Upper lobe of left lung (tissue), 6 donors: ENCODE measurements at regions not wholly inside any gene's neighbourhood (a gene's known extent, or its start where the extent isn't known, plus 50 kb on each side); places are given as distances from the start of the nearest gene placed in this dataset.

Experiments
- ATAC-seq, 2 donors: fragments of 200-7000 bp; cut with Tn5 transposase; one replicate each; pipeline ENCODE4 v1.9.1; 2022; ENCODE audit warnings: mild to moderate bottlenecking in 2 of 2, moderate library complexity in 2 of 2; ENCODE audit not compliant: low FRiP score in 2 of 2
- DNase-seq, 2 donors: peaks; one replicate each; pipeline ENCODE4 v3.0.0-alpha.2; 2019 to 2020
- H3K27ac ChIP-seq, 4 donors: fragments of 200-600 bp; sonication (generic); one replicate each; pipeline ENCODE4 v1.5.1; 2016 to 2019
- H3K27me3 ChIP-seq, 4 donors: fragments of 200-600 bp; sonication (generic); one replicate each; pipeline ENCODE4 v1.5.1; 2017 to 2019
- H3K36me3 ChIP-seq, 4 donors: fragments of 200-600 bp; sonication (generic); one replicate each; pipeline ENCODE4 v1.5.1; 2016 to 2019
- H3K4me1 ChIP-seq, 4 donors: fragments of 200-600 bp; sonication (generic); one replicate each; pipeline ENCODE4 v1.5.1; 2018 to 2019
- H3K4me3 ChIP-seq, 4 donors: fragments of 200-600 bp; sonication (generic); one replicate each; pipeline ENCODE4 v1.5.1; 2017 to 2019; ENCODE audit warnings: mild to moderate bottlenecking in 2 of 4, moderate library complexity in 1 of 4
- H3K9me3 ChIP-seq, 4 donors: fragments of 200-600 bp; sonication (generic); one replicate each; pipeline ENCODE4 v1.5.1; 2018 to 2019
- CTCF ChIP-seq, 6 experiments: fragments of 450-650 bp in 4 of 6; fragments of 200-600 bp in 2 of 6; sonication (generic) in 2 of 6; IDR thresholded peaks; one replicate each; pipeline ENCODE4 v1.5.1; 2016 to 2019; ENCODE audit warnings: antibody characterized with exemption in 6 of 6
- EP300 ChIP-seq, 4 donors: sonication (generic); formaldehyde crosslinking; IDR thresholded peaks; one replicate each; pipeline ENCODE4 v1.5.1; 2017; ENCODE audit warnings: antibody characterized with exemption in 4 of 4, control low read depth in 2 of 4
- POLR2A ChIP-seq, 4 donors: fragments of 450-650 bp; IDR thresholded peaks; one replicate each; pipeline ENCODE4 v1.5.1; 2016 to 2017; ENCODE audit warnings: antibody characterized with exemption in 4 of 4, mild to moderate bottlenecking in 2 of 4
- POLR2AphosphoS5 ChIP-seq, 2 donors: sonication (generic); formaldehyde crosslinking; IDR thresholded peaks; one replicate each; pipeline ENCODE4 v1.5.1; 2017; ENCODE audit warnings: antibody characterized with exemption in 2 of 2
- WGBS, 2 donors: methylation state at CpG; one replicate each; pipeline ENCODE4 v1.1.5; 2017 to 2018; 5-methylcytosine and 5-hydroxymethylcytosine counted together
- donor health status: DM: no; HTN: no; CAD: no; lungs with moderate emphysema.
- donor health status: DM: no; HTN: yes; CAD: no; lungs with severe emphysema.

DNA sequence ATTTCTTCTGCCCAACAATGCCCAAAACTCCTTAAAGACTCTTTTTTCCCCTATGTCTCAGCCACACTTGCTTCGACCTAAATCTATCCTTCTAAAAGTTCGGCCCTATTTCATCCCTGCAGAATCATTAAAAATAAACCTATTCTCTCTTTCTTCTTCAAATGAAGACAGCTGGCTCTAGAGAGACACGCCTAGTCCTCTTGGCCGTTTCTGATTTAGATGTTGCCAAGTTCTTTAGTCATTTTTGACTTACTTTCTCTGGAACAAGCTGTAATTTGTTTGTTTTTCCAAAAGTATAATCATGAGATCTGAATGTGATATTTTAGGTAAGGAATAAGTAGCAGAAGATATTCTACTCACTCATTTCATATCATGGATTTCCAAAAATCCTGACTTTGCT lies 211.6 kb downstream of the CENPC start:
- TF ChIP-seq EP300 (IDR thresholded peaks at IDR 0.05) = no peak
- TF ChIP-seq POLR2AphosphoS5 (IDR thresholded peaks at IDR 0.05) = no peak
- TF ChIP-seq CTCF (IDR thresholded peaks at IDR 0.05) = no peak
- no peak for TF ChIP-seq POLR2A (IDR thresholded peaks at IDR 0.05)
- Histone ChIP-seq H3K4me1 (no peaks in the 10 kb centered on the region), H3K27me3 (no peaks in the 10 kb centered on the region), H3K27ac (no peak overlapping the region), H3K36me3 (no peaks in the 10 kb centered on the region), H3K9me3 (no peaks in the 10 kb centered on the region), H3K4me3 (no peak overlapping the region)
- peak in 1 of 2 donors; percentile 43 for ATAC-seq
- 64 to 67% methylated on average over 4 of the region's 4 CpGs for WGBS, 2 donors
- DNase-seq = no peak

GRCh38 chr4:67332627-67333026 lies 212.7 kb downstream of the CENPC start:
- DNase-seq (no peak), ATAC-seq (no peak)
- 24 to 25% methylated on average over 3 to 4 of the region's 4 CpGs for WGBS, 2 donors
- Histone ChIP-seq H3K27ac (no peak overlapping the region), H3K9me3 (no peaks in the 10 kb centered on the region), H3K27me3 (no peaks in the 10 kb centered on the region), H3K4me3 (no peak overlapping the region), H3K36me3 (no peaks in the 10 kb centered on the region), H3K4me1 (no peaks in the 10 kb centered on the region)
- TF ChIP-seq CTCF (IDR thresholded peaks at IDR 0.05) (peak in 2 of 6 experiments; percentile 19 to 20), EP300 (IDR thresholded peaks at IDR 0.05) (no peak)

GRCh38 chr4:67328393-67328792 lies 216.9 kb downstream of the CENPC start:
- H3K4me1 ChIP-seq = no peaks in the 10 kb centered on the region
- 82 to 89% methylated on average over 1 of the region's 1 CpG for WGBS, 2 donors
- H3K36me3 ChIP-seq = no peaks in the 10 kb centered on the region
- DNase-seq = no peak
- TF ChIP-seq POLR2AphosphoS5 (IDR thresholded peaks at IDR 0.05) (no peak), CTCF (IDR thresholded peaks at IDR 0.05) (no peak), POLR2A (IDR thresholded peaks at IDR 0.05) (no peak), EP300 (IDR thresholded peaks at IDR 0.05) (no peak)
- H3K27ac ChIP-seq = no peak overlapping the region
- H3K9me3 ChIP-seq = no peaks in the 10 kb centered on the region
- no peak overlapping the region for H3K4me3 ChIP-seq
- H3K27me3 ChIP-seq = no peaks in the 10 kb centered on the region
- no peak for ATAC-seq

- ATAC-seq = no peak
Measured at GRCh38 chr4:67328018-67328278, 217.4 kb downstream of the CENPC start.

More at GRCh38 chr4:67328018-67328278, 217.4 kb downstream of the CENPC start:
- H3K9me3 ChIP-seq = no peaks in the 10 kb centered on the region
- no peak for TF ChIP-seq POLR2AphosphoS5 (IDR thresholded peaks at IDR 0.05)
- TF ChIP-seq POLR2A (IDR thresholded peaks at IDR 0.05) = no peak
- no peak for TF ChIP-seq CTCF (IDR thresholded peaks at IDR 0.05)
- no peak for TF ChIP-seq EP300 (IDR thresholded peaks at IDR 0.05)
- H3K27me3 ChIP-seq = no peaks in the 10 kb centered on the region
- no peak for DNase-seq
- no peaks in the 10 kb centered on the region for H3K36me3 ChIP-seq
- H3K27ac ChIP-seq = no peak overlapping the region
- no peaks in the 10 kb centered on the region for H3K4me1 ChIP-seq
- 57 to 58% methylated on average over 2 of the region's 2 CpGs for WGBS, 2 donors
- no peak overlapping the region for H3K4me3 ChIP-seq
